K562 (cell line): ENCODE measurements at regions not wholly inside any gene's neighbourhood (a gene's known extent, or its start where the extent isn't known, plus 50 kb on each side); places are given as distances from the start of the nearest gene placed in this dataset.

Experiments used
- EP300 ChIP-seq: IDR thresholded peaks from 2 replicates; pipeline ENCODE4 v1.6.1; 2012; ENCODE audit warnings: low read length, improper control_type of control experiment
- KDM4B ChIP-seq, 2 experiments: fragments of 450-650 bp in 1 of 2; sonication (generic) in 1 of 2; IDR thresholded peaks; 2 replicates each; pipeline ENCODE4 v1.6.1; 2016 to 2017; ENCODE audit warnings: borderline replicate concordance in 2 of 2, antibody characterized with exemption in 1 of 2, low read depth in 1 of 2, mild to moderate bottlenecking in 1 of 2
- SMARCE1 ChIP-seq: fragments of 450-650 bp; IDR thresholded peaks from 2 replicates; pipeline ENCODE4 v1.7.1; 2016; ENCODE audit warnings: mild to moderate bottlenecking
- TAF9B ChIP-seq: fragments of 450-650 bp; IDR thresholded peaks from 2 replicates; pipeline ENCODE4 v1.6.1; 2018; ENCODE audit warnings: mild to moderate bottlenecking; ENCODE audit not compliant: partially characterized antibody
- TARDBP ChIP-seq: fragments of 450-650 bp; IDR thresholded peaks from 2 replicates; pipeline ENCODE4 v1.6.1; 2016
- YY1 ChIP-seq, 3 experiments: IDR thresholded peaks; 2 replicates each; pipeline ENCODE4 v1.6.1; 2011; ENCODE audit warnings: low read length in 2 of 3, mild to moderate bottlenecking in 2 of 3, moderate library complexity in 2 of 3, borderline replicate concordance in 1 of 3, control low read depth in 1 of 3, low read depth in 1 of 3; ENCODE audit not compliant: insufficient read depth in 3 of 3, insufficient replicate concordance in 2 of 3, control insufficient read depth in 1 of 3, insufficient read length in 1 of 3; ENCODE audit errors: extremely low read depth in 1 of 3
- ZNF41 ChIP-seq: fragments of 250-450 bp; sonication (Bioruptor Pico); conservative IDR thresholded peaks from 2 replicates; pipeline ENCODE4 v1.4.0; 2020; ENCODE audit warnings: mild to moderate bottlenecking
- ZNF778 ChIP-seq: fragments of 450-650 bp; formaldehyde crosslinking; IDR thresholded peaks from 2 replicates; pipeline ENCODE4 v1.4.0; 2020; ENCODE audit warnings: mild to moderate bottlenecking, moderate library complexity
- TF ChIP-seq, protein P1 (sequence below): sonication (generic); formaldehyde crosslinking; IDR thresholded peaks from 2 replicates; pipeline ENCODE4 v1.9.0; 2022; ENCODE audit warnings: mild to moderate bottlenecking, missing genetic modification reagents
- TF ChIP-seq, protein P2 (sequence below), 3 experiments: IDR thresholded peaks in 2 of 3; conservative IDR thresholded peaks in 1 of 3; 2 replicates each; pipeline ENCODE4 v1.5.1; 2011 to 2012; ENCODE audit warnings: low read length in 3 of 3, mild to moderate bottlenecking in 3 of 3, control low read depth in 2 of 3, improper control_type of control experiment in 1 of 3, inconsistent platforms in 1 of 3, low read depth in 1 of 3, mixed read lengths in 1 of 3, moderate library complexity in 1 of 3; ENCODE audit not compliant: insufficient read depth in 2 of 3
- TF ChIP-seq, protein P3 (sequence below): fragments of 450-650 bp; IDR thresholded peaks from 2 replicates; pipeline ENCODE4 v1.6.1; 2016; ENCODE audit warnings: mild to moderate bottlenecking
- TF ChIP-seq, protein P4 (sequence below): sonication (generic); formaldehyde crosslinking; IDR thresholded peaks from 2 replicates; pipeline ENCODE4 v1.5.0; 2020; ENCODE audit warnings: missing genetic modification reagents

DNA sequence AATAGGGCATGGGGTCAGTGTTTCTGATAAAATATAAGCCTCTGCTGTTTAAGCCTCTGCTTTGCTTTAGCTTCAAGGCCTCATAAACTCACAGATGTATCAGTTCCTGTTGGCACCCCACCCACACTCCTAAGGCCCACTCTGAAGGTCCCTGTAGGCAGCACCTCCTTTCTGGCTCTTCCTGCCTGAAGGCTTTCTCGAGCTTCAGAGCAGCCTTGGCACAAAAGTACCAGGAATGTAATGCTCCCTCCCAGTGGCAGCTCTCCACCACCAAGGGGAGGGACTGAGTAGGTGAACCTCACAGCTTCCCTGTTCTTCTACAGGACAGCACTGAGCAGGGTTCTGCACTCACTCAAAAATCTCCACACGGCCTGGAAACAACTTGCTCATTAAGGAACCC lies 102.2 kb downstream of the ABHD5 start:
- TF ChIP-seq, protein P1, sequence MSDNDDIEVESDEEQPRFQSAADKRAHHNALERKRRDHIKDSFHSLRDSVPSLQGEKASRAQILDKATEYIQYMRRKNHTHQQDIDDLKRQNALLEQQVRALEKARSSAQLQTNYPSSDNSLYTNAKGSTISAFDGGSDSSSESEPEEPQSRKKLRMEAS (CRISPR knock-in tag) = no peak
- TF ChIP-seq EP300 (no peak), TAF9B (no peak), SMARCE1 (no peak), ZNF41 (CRISPR knock-in tag) (no peak), ZNF778 (CRISPR knock-in tag) (no peak), KDM4B (IDR thresholded peaks at IDR 0.05; ENCODE audit: borderline replicate concordance in 2 of 2, low read depth in 1 of 2) (no peak), YY1 (IDR thresholded peaks at IDR 0.05; ENCODE audit: borderline replicate concordance in 1 of 3, control insufficient read depth in 1 of 3, extremely low read depth in 1 of 3, insufficient read depth in 3 of 3, insufficient read length in 1 of 3, insufficient replicate concordance in 2 of 3, low read depth in 1 of 3, low read length in 2 of 3) (no peak), TARDBP (no peak)
- TF ChIP-seq, protein P2, sequence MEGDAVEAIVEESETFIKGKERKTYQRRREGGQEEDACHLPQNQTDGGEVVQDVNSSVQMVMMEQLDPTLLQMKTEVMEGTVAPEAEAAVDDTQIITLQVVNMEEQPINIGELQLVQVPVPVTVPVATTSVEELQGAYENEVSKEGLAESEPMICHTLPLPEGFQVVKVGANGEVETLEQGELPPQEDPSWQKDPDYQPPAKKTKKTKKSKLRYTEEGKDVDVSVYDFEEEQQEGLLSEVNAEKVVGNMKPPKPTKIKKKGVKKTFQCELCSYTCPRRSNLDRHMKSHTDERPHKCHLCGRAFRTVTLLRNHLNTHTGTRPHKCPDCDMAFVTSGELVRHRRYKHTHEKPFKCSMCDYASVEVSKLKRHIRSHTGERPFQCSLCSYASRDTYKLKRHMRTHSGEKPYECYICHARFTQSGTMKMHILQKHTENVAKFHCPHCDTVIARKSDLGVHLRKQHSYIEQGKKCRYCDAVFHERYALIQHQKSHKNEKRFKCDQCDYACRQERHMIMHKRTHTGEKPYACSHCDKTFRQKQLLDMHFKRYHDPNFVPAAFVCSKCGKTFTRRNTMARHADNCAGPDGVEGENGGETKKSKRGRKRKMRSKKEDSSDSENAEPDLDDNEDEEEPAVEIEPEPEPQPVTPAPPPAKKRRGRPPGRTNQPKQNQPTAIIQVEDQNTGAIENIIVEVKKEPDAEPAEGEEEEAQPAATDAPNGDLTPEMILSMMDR (IDR thresholded peaks at IDR 0.05 in 2 of 3, conservative IDR thresholded peaks at IDR 0.05 in 1 of 3; ENCODE audit: insufficient read depth in 2 of 3, low read depth in 1 of 3, low read length in 3 of 3) = no peak
- TF ChIP-seq, protein P3, sequence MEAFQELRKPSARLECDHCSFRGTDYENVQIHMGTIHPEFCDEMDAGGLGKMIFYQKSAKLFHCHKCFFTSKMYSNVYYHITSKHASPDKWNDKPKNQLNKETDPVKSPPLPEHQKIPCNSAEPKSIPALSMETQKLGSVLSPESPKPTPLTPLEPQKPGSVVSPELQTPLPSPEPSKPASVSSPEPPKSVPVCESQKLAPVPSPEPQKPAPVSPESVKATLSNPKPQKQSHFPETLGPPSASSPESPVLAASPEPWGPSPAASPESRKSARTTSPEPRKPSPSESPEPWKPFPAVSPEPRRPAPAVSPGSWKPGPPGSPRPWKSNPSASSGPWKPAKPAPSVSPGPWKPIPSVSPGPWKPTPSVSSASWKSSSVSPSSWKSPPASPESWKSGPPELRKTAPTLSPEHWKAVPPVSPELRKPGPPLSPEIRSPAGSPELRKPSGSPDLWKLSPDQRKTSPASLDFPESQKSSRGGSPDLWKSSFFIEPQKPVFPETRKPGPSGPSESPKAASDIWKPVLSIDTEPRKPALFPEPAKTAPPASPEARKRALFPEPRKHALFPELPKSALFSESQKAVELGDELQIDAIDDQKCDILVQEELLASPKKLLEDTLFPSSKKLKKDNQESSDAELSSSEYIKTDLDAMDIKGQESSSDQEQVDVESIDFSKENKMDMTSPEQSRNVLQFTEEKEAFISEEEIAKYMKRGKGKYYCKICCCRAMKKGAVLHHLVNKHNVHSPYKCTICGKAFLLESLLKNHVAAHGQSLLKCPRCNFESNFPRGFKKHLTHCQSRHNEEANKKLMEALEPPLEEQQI = no peak
- TF ChIP-seq, protein P4, sequence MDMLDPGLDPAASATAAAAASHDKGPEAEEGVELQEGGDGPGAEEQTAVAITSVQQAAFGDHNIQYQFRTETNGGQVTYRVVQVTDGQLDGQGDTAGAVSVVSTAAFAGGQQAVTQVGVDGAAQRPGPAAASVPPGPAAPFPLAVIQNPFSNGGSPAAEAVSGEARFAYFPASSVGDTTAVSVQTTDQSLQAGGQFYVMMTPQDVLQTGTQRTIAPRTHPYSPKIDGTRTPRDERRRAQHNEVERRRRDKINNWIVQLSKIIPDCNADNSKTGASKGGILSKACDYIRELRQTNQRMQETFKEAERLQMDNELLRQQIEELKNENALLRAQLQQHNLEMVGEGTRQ (CRISPR knock-in tag) = no peak
